Fibroblast of skin of abdomen (primary cell): ENCODE measurements at regions not wholly inside any gene's neighbourhood (a gene's known extent, or its start where the extent isn't known, plus 50 kb on each side); places are given as distances from the start of the nearest gene placed in this dataset.
"Not testable (repeated sequence)": the region's sequence is repeated elsewhere in the genome, so short reads cannot be mapped to it uniquely, and the experiment has no call there.

Experiments
- DNase-seq: peaks from one replicate; pipeline ENCODE4 v3.0.0-alpha.2; 2013

- not testable (repeated sequence) for DNase-seq
Observed at GRCh38 chr14:71807049-71807448, 125.2 kb upstream of the RGS6 start.

DNA sequence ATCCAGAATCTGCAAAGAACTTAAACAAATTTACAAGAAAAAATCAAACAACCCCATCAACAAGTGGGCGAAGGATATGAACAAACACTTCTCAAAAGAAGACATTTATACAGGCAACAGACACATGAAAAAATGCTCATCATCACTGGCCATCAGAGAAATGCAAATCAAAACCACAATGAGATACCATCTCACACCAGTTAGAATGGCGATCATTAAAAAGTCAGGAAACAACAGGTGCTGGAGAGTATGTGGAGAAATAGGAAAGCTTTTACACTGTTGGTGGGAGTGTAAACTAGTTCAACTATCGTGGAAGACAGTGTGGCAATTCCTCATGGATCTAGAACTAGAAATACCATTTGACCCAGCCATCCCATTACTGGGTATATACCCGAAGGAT, 121.4 kb upstream of the RGS6 start:
- DNase-seq: not testable (repeated sequence)

- no peak for DNase-seq
Observed at GRCh38 chr14:71812693-71813092, 119.5 kb upstream of the RGS6 start.

DNA sequence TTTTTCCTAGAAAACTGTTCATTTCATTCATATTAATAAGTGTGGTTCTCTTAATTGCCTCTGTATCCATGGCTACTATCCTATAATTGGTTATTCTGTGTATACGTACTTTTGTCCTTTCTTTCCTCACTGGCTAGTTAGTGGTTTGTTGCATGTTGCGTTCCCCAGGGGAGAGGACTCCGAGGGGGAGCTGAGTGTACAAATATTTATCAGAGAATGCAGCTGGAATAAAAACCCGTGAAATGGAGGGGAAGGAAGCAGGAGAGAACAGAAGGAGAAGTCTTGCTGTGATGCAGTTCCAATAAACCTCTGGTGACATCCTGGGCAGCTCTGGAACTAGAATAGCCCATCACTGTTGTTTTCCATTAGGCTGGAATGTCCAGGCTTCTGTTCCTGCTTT, 117.1 kb upstream of the RGS6 start:
- DNase-seq: no peak

DNA sequence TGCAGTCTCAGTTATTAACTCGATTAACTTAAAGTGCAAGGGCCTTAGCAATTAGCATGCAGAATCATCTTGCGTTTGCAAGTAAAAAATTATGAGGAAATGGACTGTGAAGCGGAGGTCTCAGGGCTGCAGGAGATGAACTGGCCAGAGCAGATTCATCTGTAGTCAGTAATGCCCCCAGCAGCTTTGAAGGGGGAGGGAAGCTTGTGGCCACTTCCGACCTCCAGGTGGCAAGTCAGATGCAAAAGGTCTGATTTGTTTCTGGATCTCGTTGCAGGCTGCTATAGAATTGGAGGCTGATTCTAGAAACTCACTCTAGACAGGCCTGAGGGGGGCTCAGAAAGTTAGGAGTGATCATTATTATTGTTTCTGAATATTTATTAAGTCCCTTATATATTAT, 107.4 kb upstream of the RGS6 start:
- no peak for DNase-seq

DNA sequence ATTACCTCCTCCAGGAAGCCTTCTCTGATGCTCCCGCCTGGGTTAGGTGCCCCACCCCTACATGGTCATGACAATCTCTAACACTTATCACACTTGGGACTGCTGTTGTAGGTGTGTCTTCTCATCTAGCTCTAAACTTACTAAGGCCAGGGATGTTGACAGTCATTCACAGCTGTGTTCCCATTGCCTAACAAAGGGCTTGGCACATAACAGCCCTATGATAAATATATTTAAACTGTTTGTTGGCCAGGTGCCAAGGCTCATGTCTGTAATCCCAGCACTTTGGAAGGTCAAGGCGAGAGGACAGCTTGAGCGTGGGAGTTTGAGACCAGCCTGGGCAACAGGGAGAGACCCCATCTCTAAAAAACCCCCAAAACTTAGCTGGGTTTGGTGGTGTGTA, 98.8 kb upstream of the RGS6 start:
- no peak for DNase-seq

- DNase-seq: no peak
Observed at GRCh38 chr14:71834284-71835204, 97.7 kb upstream of the RGS6 start.

GRCh38 chr14:71852181-71852580, 80.0 kb upstream of the RGS6 start:
- peak; percentile 5 for DNase-seq

DNA sequence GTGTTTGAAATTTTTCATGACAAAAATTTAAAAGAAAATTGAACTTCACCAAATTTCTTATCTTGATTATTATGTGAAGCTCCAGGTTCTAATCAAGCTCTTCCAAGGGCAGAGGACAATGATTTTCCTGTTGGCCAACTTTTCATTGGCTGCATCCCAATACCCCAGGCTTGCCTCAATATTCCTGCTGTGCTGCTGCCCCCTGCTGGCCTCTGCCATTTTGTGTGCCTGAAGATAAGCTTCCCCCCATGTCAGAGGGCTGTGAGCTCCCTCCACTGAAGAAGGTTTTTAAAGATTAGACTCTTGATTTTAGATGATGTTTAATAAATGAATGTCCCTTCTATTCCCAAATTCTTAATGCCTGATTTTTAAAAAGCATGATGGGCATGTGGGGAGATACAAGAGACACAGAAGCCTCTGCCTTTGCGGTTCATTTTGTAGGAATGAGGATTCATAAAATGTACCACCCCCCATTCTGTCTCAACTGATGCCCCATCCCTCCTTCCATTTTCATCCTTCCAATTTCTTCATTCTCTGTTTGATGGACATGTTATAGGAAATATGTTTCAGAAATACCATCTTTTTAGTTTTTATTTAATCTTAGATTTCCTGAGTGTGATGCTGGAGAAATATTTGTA, 76.7 kb upstream of the RGS6 start:
- peak; percentile 61 for DNase-seq

DNA sequence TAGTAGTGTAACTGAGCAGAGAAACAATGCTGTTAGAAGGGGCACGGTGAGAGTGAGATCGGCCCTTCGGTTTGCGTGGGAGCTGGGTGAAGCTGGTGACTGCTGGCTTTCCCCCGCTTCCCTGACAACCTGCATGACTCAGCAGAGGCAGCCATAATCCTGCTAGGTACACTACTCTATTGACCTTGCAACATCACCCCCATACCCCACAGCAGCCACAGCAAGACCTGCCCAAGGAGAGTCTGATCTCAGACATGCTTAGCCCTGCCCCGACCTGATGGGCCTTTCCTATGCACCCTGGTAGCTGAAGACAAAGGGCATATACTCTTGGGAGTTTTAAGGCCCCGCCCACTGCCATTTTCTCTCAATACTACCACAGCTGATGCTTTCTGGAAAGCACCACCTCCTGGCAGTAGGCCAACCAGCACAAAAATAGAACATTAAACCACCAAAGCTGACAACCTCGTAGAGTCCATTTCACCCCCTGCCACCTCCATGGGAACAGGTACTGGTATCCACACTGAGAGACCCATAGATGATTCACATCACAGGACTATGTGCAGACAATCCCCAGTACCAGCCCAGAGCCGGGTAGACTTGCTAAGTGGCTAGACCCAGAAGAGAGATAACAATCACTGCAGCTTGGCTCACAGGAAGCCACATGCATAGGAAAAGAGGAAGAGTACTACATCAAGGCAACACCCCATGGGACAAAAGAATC, 75.9 kb upstream of the RGS6 start:
- DNase-seq: no peak

GRCh38 chr14:71863049-71863448, 69.2 kb upstream of the RGS6 start:
- no peak for DNase-seq

DNA sequence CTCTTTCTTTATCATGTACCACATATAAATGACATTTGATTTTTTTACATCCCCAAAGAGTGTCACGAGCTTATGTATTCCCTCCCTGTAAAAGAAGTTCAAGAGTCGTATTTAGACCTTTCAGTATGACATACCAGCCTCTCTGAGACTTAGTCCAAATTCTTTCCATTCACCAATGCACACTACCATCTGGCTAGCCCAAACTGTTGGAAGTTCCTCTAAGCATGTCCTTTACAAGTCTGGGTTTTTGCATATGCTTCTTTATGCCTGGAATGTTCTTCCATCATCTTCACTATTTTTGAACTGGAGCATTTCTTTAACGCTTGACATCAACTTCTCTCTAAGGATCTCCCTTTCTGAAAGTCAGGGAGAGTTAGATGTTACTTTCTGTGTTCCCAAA, 68.5 kb upstream of the RGS6 start:
- DNase-seq: no peak
